GM23338 (cell line): ENCODE measurements at regions not wholly inside any gene's neighbourhood (a gene's known extent, or its start where the extent isn't known, plus 50 kb on each side); places are given as distances from the start of the nearest gene placed in this dataset.

ENCODE experiments used
- ATAC-seq: fragments of 200-7000 bp; cut with Tn5 transposase; 3 replicates; pipeline ENCODE4 v1.9.1; 2020
- DNase-seq: peaks from one replicate; pipeline ENCODE4 v3.0.0-alpha.2; 2015; ENCODE audit warnings: low spot score
- H2AFZ ChIP-seq: fragments of 200-600 bp; sonication (generic); 2 replicates; pipeline ENCODE4 v1.8.0; 2016; ENCODE audit warnings: antibody characterized with exemption, mild to moderate bottlenecking, moderate library complexity
- H3F3A ChIP-seq: fragments of 200-600 bp; sonication (generic); replicated peaks from 2 replicates; pipeline ENCODE4 v1.8.0; 2017; ENCODE audit warnings: antibody characterized with exemption, mixed run types, low read depth
- H3K27ac ChIP-seq: fragments of 200-600 bp; sonication (generic); 2 replicates; pipeline ENCODE4 v1.6.1; 2016; ENCODE audit warnings: low read depth
- H3K27me3 ChIP-seq: fragments of 200-600 bp; sonication (generic); 2 replicates; pipeline ENCODE4 v1.8.0; 2016; ENCODE audit warnings: mild to moderate bottlenecking, mixed run types, moderate library complexity; ENCODE audit not compliant: insufficient read depth
- H3K36me3 ChIP-seq: fragments of 200-600 bp; sonication (generic); 2 replicates; pipeline ENCODE4 v1.8.0; 2016; ENCODE audit warnings: mild to moderate bottlenecking; ENCODE audit not compliant: insufficient read depth
- H3K4me1 ChIP-seq: fragments of 200-600 bp; sonication (generic); 2 replicates; pipeline ENCODE4 v1.8.0; 2016; ENCODE audit warnings: mild to moderate bottlenecking, moderate library complexity; ENCODE audit not compliant: insufficient read depth
- H3K4me2 ChIP-seq: fragments of 200-600 bp; sonication (generic); 2 replicates; pipeline ENCODE4 v1.7.1; 2017; ENCODE audit warnings: mixed run types
- H3K4me3 ChIP-seq: fragments of 200-600 bp; sonication (generic); 2 replicates; pipeline ENCODE4 v1.6.1; 2016; ENCODE audit warnings: mixed run types
- H3K79me2 ChIP-seq: fragments of 200-600 bp; sonication (generic); replicated peaks from 2 replicates; pipeline ENCODE4 v1.8.0; 2017; ENCODE audit warnings: mild to moderate bottlenecking; ENCODE audit not compliant: insufficient read depth
- H3K9me2 ChIP-seq: fragments of 200-600 bp; sonication (generic); 2 replicates; pipeline ENCODE4 v1.8.0; 2017; ENCODE audit not compliant: insufficient read depth
- H4K20me1 ChIP-seq: fragments of 200-600 bp; sonication (generic); replicated peaks from 2 replicates; pipeline ENCODE4 v1.8.0; 2017; ENCODE audit warnings: mild to moderate bottlenecking; ENCODE audit not compliant: insufficient read depth
- H3K27ac Mint-ChIP-seq: 2 replicates; pipeline ENCODE4 v1.8.0; 2020; ENCODE audit warnings: inconsistent platforms, mild to moderate bottlenecking, moderate library complexity, mixed read lengths
- H3K27me3 Mint-ChIP-seq: 3 replicates; pipeline ENCODE4 v1.8.0; 2022; ENCODE audit warnings: low read depth, mild to moderate bottlenecking, moderate library complexity, mixed read lengths, inconsistent platforms; ENCODE audit not compliant: insufficient read depth, poor library complexity
- H3K36me3 Mint-ChIP-seq: 3 replicates; pipeline ENCODE4 v1.8.0; 2021; ENCODE audit warnings: low read depth, mild to moderate bottlenecking, inconsistent platforms, moderate library complexity, mixed read lengths
- H3K4me1 Mint-ChIP-seq: 3 replicates; pipeline ENCODE4 v1.8.0; 2020; ENCODE audit warnings: mild to moderate bottlenecking, inconsistent platforms, mixed read lengths
- H3K4me3 Mint-ChIP-seq: 3 replicates; pipeline ENCODE4 v1.8.0; 2021; ENCODE audit warnings: moderate library complexity, mild to moderate bottlenecking, inconsistent platforms, mixed read lengths
- H3K9me3 Mint-ChIP-seq: 3 replicates; pipeline ENCODE4 v1.8.0; 2020; ENCODE audit warnings: moderate library complexity, mild to moderate bottlenecking, inconsistent platforms, mixed read lengths
- CREB1 ChIP-seq: fragments of 250-450 bp; sonication (Bioruptor Pico); IDR thresholded peaks from 2 replicates; pipeline ENCODE4 v1.5.0; 2020; ENCODE audit warnings: low read depth, mild to moderate bottlenecking, moderate library complexity
- CTCF ChIP-seq, 2 experiments: fragments of 200-600 bp in 1 of 2; sonication (generic) in 1 of 2; conservative IDR thresholded peaks; 2 replicates each; pipeline versions ENCODE4 v1.5.1 to v1.6.1; 2016 to 2017; ENCODE audit warnings: antibody characterized with exemption in 2 of 2, low read depth in 2 of 2, mild to moderate bottlenecking in 2 of 2, moderate library complexity in 1 of 2
- ETS1 ChIP-seq: IDR thresholded peaks from 2 replicates; pipeline ENCODE4 v1.6.1; 2016; ENCODE audit warnings: antibody characterized with exemption
- EZH2 ChIP-seq: fragments of 200-600 bp; sonication (generic); IDR thresholded peaks from one replicate; pipeline ENCODE4 v1.8.0; 2017; ENCODE audit warnings: antibody characterized with exemption, mild to moderate bottlenecking, low read depth; ENCODE audit not compliant: unreplicated experiment
- EZH2phosphoT487 ChIP-seq: fragments of 200-600 bp; sonication (generic); IDR thresholded peaks from one replicate; pipeline ENCODE4 v1.8.1; 2018; ENCODE audit warnings: antibody characterized with exemption; ENCODE audit not compliant: unreplicated experiment
- JUNB ChIP-seq: IDR thresholded peaks from one replicate; pipeline ENCODE4 v1.6.1; 2016; ENCODE audit warnings: antibody characterized with exemption; ENCODE audit not compliant: unreplicated experiment
- NANOG ChIP-seq: IDR thresholded peaks from 2 replicates; pipeline ENCODE4 v1.6.1; 2016; ENCODE audit warnings: antibody characterized with exemption, borderline replicate concordance
- POLR2AphosphoS5 ChIP-seq: IDR thresholded peaks from 2 replicates; pipeline ENCODE4 v1.6.1; 2016; ENCODE audit warnings: antibody characterized with exemption, low read depth
- STAT1 ChIP-seq: IDR thresholded peaks from one replicate; pipeline ENCODE4 v1.6.1; 2016; ENCODE audit warnings: antibody characterized with exemption; ENCODE audit not compliant: unreplicated experiment
- ZNF114 ChIP-seq: fragments of 250-450 bp; sonication (Bioruptor Pico); IDR thresholded peaks from 2 replicates; pipeline ENCODE4 v1.5.0; 2020; ENCODE audit warnings: mild to moderate bottlenecking, moderate library complexity
- ZNF331 ChIP-seq: fragments of 250-450 bp; sonication (Bioruptor Pico); IDR thresholded peaks from 2 replicates; pipeline ENCODE4 v1.5.0; 2020; ENCODE audit warnings: low read depth, mild to moderate bottlenecking, moderate library complexity
- ZNF462 ChIP-seq: fragments of 250-450 bp; sonication (Bioruptor Pico); IDR thresholded peaks from 2 replicates; pipeline ENCODE4 v1.5.0; 2020; ENCODE audit warnings: mild to moderate bottlenecking, moderate library complexity
- TF ChIP-seq, protein P1 (sequence below): IDR thresholded peaks from one replicate; pipeline ENCODE4 v1.6.1; 2018; ENCODE audit warnings: antibody characterized with exemption; ENCODE audit not compliant: unreplicated experiment

DNA sequence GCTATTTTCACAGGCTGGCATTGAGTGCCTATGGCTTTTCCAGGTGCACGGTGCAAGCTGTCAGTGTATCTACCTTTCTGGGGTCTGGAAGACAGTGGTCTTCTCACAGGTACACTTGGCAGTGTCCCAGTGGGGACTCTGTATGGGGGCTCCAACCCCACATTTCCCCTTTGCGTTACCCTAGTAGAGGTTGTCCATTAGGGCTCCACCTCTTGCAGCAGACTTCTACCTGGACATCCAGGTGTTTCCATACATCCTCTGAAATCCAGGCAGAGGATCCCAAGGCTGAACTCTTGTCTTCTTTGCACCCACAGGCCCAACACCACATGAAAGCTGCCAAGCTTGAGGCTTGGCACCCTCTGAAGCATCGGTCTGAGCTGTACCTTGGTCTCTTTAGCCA is 735.7 kb upstream of the INTU start:
- H3K4me2 ChIP-seq, result no peak overlapping the region
- H2AFZ ChIP-seq, result no peak overlapping the region
- ATAC-seq, result no peak
- no peaks in the 10 kb centered on the region for H3K27me3 ChIP-seq
- H3K4me3 ChIP-seq, result no peak overlapping the region
- Mint-ChIP-seq H3K9me3 (peaks cover 35% of the 10 kb centered on the region), H3K4me1 (no peaks in the 10 kb centered on the region), H3K27ac (no peak overlapping the region), H3K36me3 (peaks cover 40% of the 10 kb centered on the region), H3K4me3 (no peak overlapping the region), H3K27me3 (no peaks in the 10 kb centered on the region)
- no peak overlapping the region for H3K27ac ChIP-seq
- H3F3A ChIP-seq, result no peaks in the 10 kb centered on the region
- 0 out of 2 replicates have a peak, but pooled peaks cover 7% of the 10 kb centered on the region for H3K9me2 ChIP-seq
- H4K20me1 ChIP-seq, result no peaks in the 10 kb centered on the region
- DNase-seq, result no peak
- 0 out of 2 replicates have a peak, but pooled peaks cover 13% of the 10 kb centered on the region for H3K36me3 ChIP-seq
- TF ChIP-seq CTCF (conservative IDR thresholded peaks at IDR 0.05; ENCODE audit: low read depth in 2 of 2) (no peak), ZNF331 (CRISPR knock-in tag) (no peak), ETS1 (no peak), EZH2phosphoT487 (no peak), STAT1 (no peak), JUNB (no peak), NANOG (no peak), ZNF462 (CRISPR knock-in tag) (no peak), ZNF114 (no peak), POLR2AphosphoS5 (no peak), EZH2 (no peak), CREB1 (CRISPR knock-in tag) (no peak)
- TF ChIP-seq, protein P1, sequence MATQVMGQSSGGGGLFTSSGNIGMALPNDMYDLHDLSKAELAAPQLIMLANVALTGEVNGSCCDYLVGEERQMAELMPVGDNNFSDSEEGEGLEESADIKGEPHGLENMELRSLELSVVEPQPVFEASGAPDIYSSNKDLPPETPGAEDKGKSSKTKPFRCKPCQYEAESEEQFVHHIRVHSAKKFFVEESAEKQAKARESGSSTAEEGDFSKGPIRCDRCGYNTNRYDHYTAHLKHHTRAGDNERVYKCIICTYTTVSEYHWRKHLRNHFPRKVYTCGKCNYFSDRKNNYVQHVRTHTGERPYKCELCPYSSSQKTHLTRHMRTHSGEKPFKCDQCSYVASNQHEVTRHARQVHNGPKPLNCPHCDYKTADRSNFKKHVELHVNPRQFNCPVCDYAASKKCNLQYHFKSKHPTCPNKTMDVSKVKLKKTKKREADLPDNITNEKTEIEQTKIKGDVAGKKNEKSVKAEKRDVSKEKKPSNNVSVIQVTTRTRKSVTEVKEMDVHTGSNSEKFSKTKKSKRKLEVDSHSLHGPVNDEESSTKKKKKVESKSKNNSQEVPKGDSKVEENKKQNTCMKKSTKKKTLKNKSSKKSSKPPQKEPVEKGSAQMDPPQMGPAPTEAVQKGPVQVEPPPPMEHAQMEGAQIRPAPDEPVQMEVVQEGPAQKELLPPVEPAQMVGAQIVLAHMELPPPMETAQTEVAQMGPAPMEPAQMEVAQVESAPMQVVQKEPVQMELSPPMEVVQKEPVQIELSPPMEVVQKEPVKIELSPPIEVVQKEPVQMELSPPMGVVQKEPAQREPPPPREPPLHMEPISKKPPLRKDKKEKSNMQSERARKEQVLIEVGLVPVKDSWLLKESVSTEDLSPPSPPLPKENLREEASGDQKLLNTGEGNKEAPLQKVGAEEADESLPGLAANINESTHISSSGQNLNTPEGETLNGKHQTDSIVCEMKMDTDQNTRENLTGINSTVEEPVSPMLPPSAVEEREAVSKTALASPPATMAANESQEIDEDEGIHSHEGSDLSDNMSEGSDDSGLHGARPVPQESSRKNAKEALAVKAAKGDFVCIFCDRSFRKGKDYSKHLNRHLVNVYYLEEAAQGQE, result no peak
- no peaks in the 10 kb centered on the region for H3K4me1 ChIP-seq
- H3K79me2 ChIP-seq, result no peaks in the 10 kb centered on the region
